Amygdala (tissue), 56 donors: ENCODE measurements at regions not wholly inside any gene's neighbourhood (a gene's known extent, or its start where the extent isn't known, plus 50 kb on each side); places are given as distances from the start of the nearest gene placed in this dataset.

Experiments
- DNase-seq, 56 donors: peaks; one replicate each; lab custom pipeline; 2025; lab: John Stamatoyannopoulos, UW

DNA sequence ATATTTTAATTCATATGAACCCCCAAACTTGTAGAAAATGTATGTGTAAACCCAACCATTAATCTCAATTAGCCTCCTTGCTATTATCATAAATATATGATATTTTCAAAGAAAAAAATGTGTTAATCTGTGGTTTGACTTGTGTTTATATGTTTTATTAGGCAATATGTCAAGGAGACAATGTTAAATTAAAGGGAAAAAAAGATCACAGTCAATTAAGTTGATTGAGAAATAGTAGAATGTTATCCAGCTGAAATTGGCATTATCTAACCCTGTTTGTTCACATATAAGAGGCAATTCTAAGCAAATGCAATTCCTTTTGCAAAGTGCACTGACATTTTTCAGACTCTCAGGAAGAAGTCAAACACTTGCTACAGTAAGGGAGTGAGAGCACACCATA, 745.3 kb downstream of the C12orf50 start:
- DNase-seq, result no peak

- DNase-seq, result no peak
Measured at GRCh38 chr12:87283111-87283510, 746.1 kb downstream of the C12orf50 start.

- DNase-seq, result no peak
Measured at GRCh38 chr12:87280893-87281292, 748.3 kb downstream of the C12orf50 start.

DNA sequence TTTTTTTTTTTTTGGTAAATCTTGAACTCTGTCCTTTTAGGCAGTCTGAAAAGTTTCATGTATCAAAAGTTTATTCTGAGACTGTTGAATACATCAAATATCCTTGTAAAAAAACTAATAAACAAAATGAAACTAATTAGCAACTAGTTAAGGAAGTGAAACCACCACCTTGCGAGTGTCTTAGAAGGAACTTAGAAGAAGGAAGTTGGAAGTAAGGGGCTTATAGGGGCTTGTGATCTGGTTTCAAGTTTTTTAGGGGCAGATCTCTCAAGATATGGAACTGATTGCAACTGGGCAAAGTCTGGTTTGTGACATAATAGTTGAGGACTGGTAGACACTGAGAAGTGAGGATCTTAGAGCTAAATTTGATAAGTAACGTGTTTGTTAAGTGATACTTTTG, 748.8 kb downstream of the C12orf50 start:
- DNase-seq, result no peak

DNA sequence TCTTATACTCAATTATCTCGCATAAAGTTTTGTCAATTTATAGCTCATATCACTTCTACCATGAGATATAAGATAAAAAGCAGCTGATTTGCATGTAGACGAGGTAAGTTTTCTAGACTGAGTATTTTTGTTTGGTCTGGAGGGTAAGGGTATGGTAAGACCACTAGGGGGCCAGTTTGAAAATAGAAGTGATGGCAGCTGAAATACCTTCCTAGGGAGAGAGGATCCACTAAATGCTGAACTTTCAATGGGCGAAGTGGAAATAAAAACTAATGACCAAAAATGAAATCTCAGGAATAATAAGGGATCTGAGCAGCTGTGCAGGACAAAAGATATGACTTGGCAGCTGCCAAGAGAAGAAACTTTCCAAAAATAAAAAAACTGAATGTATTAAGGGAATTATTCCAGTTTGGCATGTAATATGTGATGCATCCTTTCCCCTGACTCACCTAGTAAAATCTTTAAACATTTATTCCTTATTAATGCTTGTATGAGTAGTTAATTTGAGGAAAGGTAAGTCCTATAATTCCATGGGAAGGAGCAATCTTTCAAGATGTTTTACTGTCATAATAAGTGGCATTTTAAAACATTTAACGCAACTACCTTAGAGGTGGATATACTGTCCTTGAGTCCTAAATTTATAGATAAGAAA, 754.5 kb downstream of the C12orf50 start:
- DNase-seq, result no peak

DNA sequence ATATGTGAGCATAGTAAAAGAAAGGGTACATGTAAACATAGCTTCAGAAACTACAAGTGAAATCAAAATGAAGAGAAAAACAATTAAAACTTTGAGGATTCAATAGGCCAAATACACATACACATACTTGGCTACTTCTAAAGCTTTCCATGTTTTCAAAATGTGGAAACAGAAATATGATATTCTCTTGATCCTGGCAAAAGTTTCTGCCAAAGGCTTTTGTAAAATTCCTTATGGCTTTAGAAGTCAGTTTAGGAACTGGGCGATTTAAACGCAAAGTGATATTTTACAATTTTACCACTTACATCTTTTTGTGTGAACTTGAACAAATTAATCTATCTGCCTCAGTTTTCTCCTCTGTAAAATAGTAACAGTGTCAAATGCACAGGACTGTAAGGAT, 756.4 kb downstream of the C12orf50 start:
- DNase-seq, result no peak

DNA sequence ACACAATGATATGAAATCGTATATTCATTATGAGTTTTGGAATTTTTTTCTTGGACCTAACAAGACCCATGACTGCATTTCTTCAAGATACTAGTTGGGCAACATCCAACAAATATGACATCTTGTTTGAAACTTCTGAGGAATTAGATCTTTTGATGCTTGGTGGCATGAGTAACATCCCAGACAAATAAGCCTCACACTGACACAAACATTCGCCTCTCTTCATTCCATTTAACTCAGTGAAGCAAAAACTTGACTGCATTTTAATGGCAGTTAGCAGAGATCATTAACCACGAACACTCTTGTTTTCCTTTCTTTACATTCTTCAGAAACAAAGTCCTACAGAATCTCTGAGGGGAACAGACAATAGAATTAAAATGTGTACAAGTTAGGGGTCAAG, 758.3 kb downstream of the C12orf50 start:
- no peak for DNase-seq

DNA sequence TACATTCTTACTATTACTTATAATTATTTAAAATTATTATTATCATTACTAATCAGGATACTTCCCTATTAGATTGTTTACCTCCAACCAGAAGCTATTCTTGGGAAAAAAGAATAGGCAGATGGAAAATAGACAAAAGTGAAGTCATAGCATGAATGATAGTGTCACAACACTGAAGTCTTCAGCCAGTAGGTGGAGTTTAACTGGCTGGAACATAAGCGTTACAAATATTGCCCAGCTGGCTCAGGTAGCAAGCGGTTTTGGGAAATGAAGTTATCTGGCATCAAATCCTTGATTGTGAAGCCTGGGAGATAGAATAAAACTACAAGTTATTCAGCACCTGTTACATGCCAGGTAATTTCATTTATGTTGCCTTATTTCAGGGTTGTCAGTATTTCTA, 762.9 kb downstream of the C12orf50 start:
- no peak for DNase-seq

- DNase-seq, result no peak
Measured at GRCh38 chr12:87259391-87259790, 769.8 kb downstream of the C12orf50 start.

DNA sequence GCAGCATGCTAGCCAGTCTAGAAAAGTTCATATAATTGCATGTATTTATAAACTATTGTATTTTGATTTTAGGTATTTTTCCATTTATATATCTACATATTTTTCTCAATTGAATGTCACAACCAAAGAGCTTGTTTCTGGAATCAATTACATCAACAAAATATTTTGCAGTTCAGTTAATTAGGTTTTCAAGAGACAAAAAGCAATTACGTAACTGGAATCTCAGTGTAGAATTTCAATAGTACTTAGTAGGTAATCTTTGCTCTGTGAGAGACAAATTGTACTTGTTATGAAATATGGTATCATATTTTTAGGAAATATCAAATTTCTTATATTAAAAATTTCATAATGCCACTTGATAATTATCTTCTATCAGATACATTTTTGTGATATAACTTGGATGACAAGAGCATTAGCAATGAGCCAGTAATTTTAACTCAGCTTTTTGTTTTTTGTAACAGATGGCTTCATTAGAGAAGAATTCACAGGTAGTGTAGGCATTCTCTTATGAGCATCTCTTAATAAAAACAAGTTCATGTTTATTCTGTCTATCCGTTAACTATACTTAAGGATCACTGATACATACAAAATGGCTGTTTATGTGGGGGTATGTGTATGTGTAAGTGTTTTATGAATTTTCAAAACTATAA, 774.7 kb downstream of the C12orf50 start:
- no peak for DNase-seq

DNA sequence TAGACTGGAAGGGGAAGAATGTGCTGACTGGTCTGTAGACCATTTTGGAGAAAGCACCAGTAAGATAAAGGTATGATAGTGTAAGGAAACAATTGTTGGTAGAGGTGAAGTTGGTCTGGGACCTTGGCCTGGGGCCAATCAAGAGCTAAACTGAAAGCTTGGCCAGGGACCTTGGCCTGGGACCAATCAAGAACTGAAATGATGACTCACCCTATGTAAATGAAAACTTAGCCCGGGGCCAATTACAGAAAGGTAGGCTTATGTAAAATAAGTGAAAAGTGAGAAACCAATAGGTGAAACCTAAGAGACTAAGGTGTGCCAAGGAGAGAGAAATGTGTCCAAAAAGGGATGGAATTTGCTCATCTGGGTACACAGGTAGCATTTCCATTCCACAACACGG, 776.0 kb downstream of the C12orf50 start:
- DNase-seq, result peak in 1 of 56 donors; percentile 1

DNA sequence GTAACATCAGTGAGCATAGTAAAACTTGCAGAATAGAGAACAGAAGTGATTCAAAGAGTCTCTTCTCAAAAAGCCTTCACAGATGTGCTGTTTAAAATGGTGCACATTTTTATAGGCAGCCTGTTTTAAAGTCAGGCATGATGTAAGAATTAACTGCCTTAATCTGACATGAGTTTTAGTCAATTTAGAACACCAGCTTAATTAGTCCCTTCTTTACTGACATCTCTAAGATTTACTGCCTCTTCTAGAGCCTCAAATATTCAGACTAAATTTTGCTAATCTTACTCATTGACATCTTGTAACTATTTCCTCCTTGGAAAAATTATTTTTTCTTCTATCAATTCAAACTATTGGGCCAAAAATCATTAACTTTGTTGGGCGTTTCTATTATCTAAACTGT, 782.5 kb downstream of the C12orf50 start:
- no peak for DNase-seq

GRCh38 chr12:87238466-87238865, 790.7 kb downstream of the C12orf50 start:
- no peak for DNase-seq

DNA sequence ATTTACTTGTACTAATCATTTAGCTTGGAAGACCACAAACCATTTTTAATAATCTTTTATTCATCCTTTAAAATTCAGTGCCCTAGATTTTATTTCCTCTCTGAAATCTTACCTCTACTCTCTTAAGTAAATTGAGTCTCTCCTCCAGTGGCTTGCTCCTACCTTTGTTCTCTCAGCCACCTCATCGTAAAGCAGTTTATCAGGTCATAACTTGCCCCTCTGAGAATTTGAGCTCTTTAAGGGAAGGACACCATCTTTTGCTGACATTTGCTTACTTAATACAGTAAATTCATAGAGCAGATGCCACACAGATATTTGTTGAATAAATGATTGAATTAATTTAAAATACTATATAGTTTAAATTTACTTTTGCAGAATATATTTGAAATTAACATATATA, 794.3 kb downstream of the C12orf50 start:
- no peak for DNase-seq

- DNase-seq, result no peak
Measured at GRCh38 chr12:87233671-87234070, 795.5 kb downstream of the C12orf50 start.

GRCh38 chr12:87231818-87232217, 797.4 kb downstream of the C12orf50 start:
- no peak for DNase-seq

GRCh38 chr12:87230441-87230840, 798.8 kb downstream of the C12orf50 start:
- DNase-seq, result no peak

DNA sequence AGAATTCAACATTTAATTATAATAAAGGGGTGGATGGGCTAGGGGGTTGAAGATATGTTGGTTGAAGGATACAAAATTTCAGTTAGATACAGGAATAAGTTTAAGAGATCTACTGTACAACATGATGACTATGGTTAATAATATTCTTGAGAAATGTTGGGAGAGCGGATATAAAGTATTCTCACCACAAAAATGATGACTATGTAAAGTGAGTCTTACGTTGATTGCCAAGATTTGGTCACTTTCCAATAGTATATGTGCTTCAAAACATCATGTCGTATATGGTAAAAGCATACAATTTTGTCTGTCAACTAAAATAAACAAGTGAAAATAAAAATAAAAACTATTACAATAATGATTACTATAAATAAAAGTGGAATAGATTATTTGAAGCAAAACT, 802.0 kb downstream of the C12orf50 start:
- no peak for DNase-seq

- no peak for DNase-seq
Measured at GRCh38 chr12:87217491-87217890, 811.7 kb downstream of the C12orf50 start.

GRCh38 chr12:87216436-87216835, 812.8 kb downstream of the C12orf50 start:
- no peak for DNase-seq

DNA sequence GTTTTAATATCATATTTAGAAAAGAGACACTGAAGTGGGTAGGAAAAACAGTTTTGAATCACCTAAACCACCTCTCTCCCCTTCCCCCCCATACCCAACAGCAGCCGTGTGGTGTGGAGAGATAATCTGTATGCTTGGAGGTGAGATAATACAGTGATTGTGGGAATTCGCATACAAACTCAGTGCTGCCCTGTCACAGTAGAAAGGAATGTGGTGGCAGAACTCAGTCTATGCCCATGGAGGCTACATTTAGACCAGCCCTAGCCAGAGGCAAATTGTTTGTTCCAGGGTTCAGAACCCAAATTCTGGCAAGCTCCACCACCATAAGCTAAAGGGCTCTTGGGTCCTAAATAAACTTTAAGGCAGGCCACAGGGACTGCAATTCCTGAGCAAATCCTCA, 827.0 kb downstream of the C12orf50 start:
- DNase-seq, result no peak

- DNase-seq, result no peak
Measured at GRCh38 chr12:87201598-87201997, 827.6 kb downstream of the C12orf50 start.
